ENCODE measurements at regions not wholly inside any gene's neighbourhood (a gene's known extent, or its start where the extent isn't known, plus 50 kb on each side); places are given as distances from the start of the nearest gene placed in this dataset.

DNA sequence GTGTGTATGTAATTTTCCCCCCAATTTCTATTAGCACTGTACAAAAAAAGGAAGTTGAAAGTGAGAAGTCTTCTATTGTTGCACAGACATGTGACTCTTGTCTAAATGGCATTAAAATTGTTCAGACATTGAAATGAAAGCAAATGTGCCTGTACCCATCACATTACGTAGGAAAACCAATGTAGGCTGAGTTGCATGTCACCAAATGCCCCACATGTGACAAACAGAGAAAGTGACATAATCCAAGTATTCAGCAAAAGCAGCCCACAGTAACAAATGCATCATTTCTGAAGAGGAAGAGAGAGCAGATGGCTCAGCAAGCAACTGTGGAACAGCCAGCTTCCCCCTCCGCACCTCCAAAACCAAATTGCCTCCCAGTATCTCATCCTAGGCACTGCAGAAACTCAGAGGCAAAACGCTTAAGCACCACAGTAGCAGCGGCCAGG lies 161.5 kb upstream of the NR4A3 start:
- H4K91ac ChIP-seq (replicated peaks; ENCODE audit: insufficient read length, low read length), result no peak overlapping the region
- no peaks in the 10 kb centered on the region for H3K9me3 ChIP-seq (ENCODE audit: insufficient read depth in 2 of 2, low read depth in 1 of 2, low read length in 1 of 2)
- H3K36me3 ChIP-seq (ENCODE audit: control insufficient read depth in 2 of 4, insufficient read depth in 4 of 4, low read length in 3 of 4), result no peaks in the 10 kb centered on the region
- no peaks in the 10 kb centered on the region for H3K23me2 ChIP-seq (ENCODE audit: low read depth, low read length)
- H3K79me2 ChIP-seq (ENCODE audit: control insufficient read depth in 1 of 2, insufficient read depth in 2 of 2, low read length in 2 of 2), result no peaks in the 10 kb centered on the region
- ChIA-PET CTCF (ENCODE audit: partially characterized antibody) (no interaction called here), POLR2A (ENCODE audit: partially characterized antibody) (no interaction called here)
- no peak overlapping the region for H2BK20ac ChIP-seq (ENCODE audit: low read length)
- no peak overlapping the region for H3K56ac ChIP-seq (replicated peaks; ENCODE audit: insufficient read length, low read depth, low read length)
- no peak overlapping the region for H2AK5ac ChIP-seq (ENCODE audit: low read depth, low read length)
- no peak overlapping the region for H4K8ac ChIP-seq (ENCODE audit: extremely low read depth, insufficient read depth, low read length)
- H2BK12ac ChIP-seq (ENCODE audit: low read depth, low read length), result no peak overlapping the region
- 0 out of 2 replicates have a peak overlapping the region, but pooled peaks have one; percentile 9 for H2AFZ ChIP-seq (ENCODE audit: low read length)
- H3K79me1 ChIP-seq (ENCODE audit: low read depth, low read length), result no peaks in the 10 kb centered on the region
- H3K18ac ChIP-seq (ENCODE audit: extremely low read depth, low read length), result no peak overlapping the region
- H2BK120ac ChIP-seq (replicated peaks; ENCODE audit: low read depth, low read length), result no peak overlapping the region
- H3K4me2 ChIP-seq (ENCODE audit: insufficient read depth in 1 of 2, low read depth in 2 of 2, low read length in 2 of 2), result no peak overlapping the region
- WGBS, 2 experiments (ENCODE audit: extremely low coverage in 1 of 2, insufficient coverage in 1 of 2, insufficient read length in 1 of 2, insufficient replicate concordance in 2 of 2, low coverage in 1 of 2, low lambda C conversion rate in 2 of 2, missing lambda C conversion rate in 1 of 2), result 90% methylated on average over 4 of the region's 4 CpGs; no CpG with 5 or more reads in 1 of the 2 experiments
- no peaks in the 10 kb centered on the region for H3K27me3 ChIP-seq (replicated peaks in 1 of 4; ENCODE audit: control insufficient read depth in 3 of 4, extremely low read depth in 1 of 4, insufficient read depth in 3 of 4, low read length in 3 of 4)
- DNase-seq (ENCODE audit: low read depth in 1 of 2, low spot score in 2 of 2) (no peak), FAIRE-seq (no peak)
- no peak overlapping the region for H3K4me3 ChIP-seq (ENCODE audit: extremely low read depth in 1 of 4, insufficient read depth in 2 of 4, low read depth in 3 of 4, low read length in 4 of 4)
- no peak overlapping the region for H3K23ac ChIP-seq (ENCODE audit: insufficient read length)
- H3K14ac ChIP-seq (ENCODE audit: insufficient read length), result no peak overlapping the region
- no peak overlapping the region for H3K27ac ChIP-seq (ENCODE audit: low read depth, low read length)
- no peak overlapping the region for H3K9ac ChIP-seq (replicated peaks in 1 of 4; ENCODE audit: extremely low read depth in 1 of 4, low read depth in 3 of 4, low read length in 3 of 4)
- H4K5ac ChIP-seq (ENCODE audit: insufficient read length, low read depth, low read length), result no peak overlapping the region
- H3K4me1 ChIP-seq (replicated peaks in 1 of 4; ENCODE audit: control insufficient read depth in 3 of 4, insufficient read depth in 4 of 4, low read length in 3 of 4), result no peaks in the 10 kb centered on the region
- H3K4ac ChIP-seq (replicated peaks; ENCODE audit: insufficient read length, low read depth, low read length), result no peak overlapping the region
- H2BK5ac ChIP-seq (ENCODE audit: low read depth, low read length), result no peak overlapping the region
- no peaks in the 10 kb centered on the region for H4K20me1 ChIP-seq (replicated peaks in 1 of 2; ENCODE audit: control insufficient read depth in 1 of 2, insufficient read depth in 2 of 2, low read length in 2 of 2)
- no peak overlapping the region for H2BK15ac ChIP-seq (ENCODE audit: low read length)
- TF ChIP-seq, protein P1, sequence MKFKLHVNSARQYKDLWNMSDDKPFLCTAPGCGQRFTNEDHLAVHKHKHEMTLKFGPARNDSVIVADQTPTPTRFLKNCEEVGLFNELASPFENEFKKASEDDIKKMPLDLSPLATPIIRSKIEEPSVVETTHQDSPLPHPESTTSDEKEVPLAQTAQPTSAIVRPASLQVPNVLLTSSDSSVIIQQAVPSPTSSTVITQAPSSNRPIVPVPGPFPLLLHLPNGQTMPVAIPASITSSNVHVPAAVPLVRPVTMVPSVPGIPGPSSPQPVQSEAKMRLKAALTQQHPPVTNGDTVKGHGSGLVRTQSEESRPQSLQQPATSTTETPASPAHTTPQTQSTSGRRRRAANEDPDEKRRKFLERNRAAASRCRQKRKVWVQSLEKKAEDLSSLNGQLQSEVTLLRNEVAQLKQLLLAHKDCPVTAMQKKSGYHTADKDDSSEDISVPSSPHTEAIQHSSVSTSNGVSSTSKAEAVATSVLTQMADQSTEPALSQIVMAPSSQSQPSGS (IDR thresholded peaks at IDR 0.05; ENCODE audit: low read length), result no peak
- TF ChIP-seq TAF7 (optimal IDR thresholded peaks at IDR 0.05; ENCODE audit: borderline replicate concordance, low read depth, low read length), result no peak
- no peak for TF ChIP-seq NANOG (IDR thresholded peaks at IDR 0.05; ENCODE audit: insufficient read depth, low read depth, low read length, poor library complexity, severe bottlenecking)
- no peak for TF ChIP-seq SP4 (IDR thresholded peaks at IDR 0.05; ENCODE audit: low read length)
- no peak for TF ChIP-seq EZH2 (IDR thresholded peaks at IDR 0.05; ENCODE audit: low read depth, low read length, severe bottlenecking)
- no peak for TF ChIP-seq PHF8 (conservative IDR thresholded peaks at IDR 0.05; ENCODE audit: low read depth, low read length)
- no peak for TF ChIP-seq GTF2F1 (IDR thresholded peaks at IDR 0.05; ENCODE audit: borderline replicate concordance, low read depth, low read length)
- TF ChIP-seq NRF1 (IDR thresholded peaks at IDR 0.05; ENCODE audit: low read depth, low read length), result no peak
- TF ChIP-seq CTBP2 (IDR thresholded peaks at IDR 0.05; ENCODE audit: borderline replicate concordance, insufficient read depth, insufficient read length, low read length), result no peak
- TF ChIP-seq CREB1 (IDR thresholded peaks at IDR 0.05), result no peak
- no peak for TF ChIP-seq POLR2AphosphoS5 (IDR thresholded peaks at IDR 0.05; ENCODE audit: low read depth, low read length)
- TF ChIP-seq JUN (IDR thresholded peaks at IDR 0.05; ENCODE audit: low read depth, low read length), result no peak
- no peak for TF ChIP-seq CBX8 (IDR thresholded peaks at IDR 0.05; ENCODE audit: borderline replicate concordance, low read depth, low read length)
